MCF 10A (cell line): ENCODE measurements at regions not wholly inside any gene's neighbourhood (a gene's known extent, or its start where the extent isn't known, plus 50 kb on each side); places are given as distances from the start of the nearest gene placed in this dataset.
A peak's percentile ranks its signal among the peaks of the same experiment; 100 is the strongest.
"Not testable (repeated sequence)": the region's sequence is repeated elsewhere in the genome, so short reads cannot be mapped to it uniquely, and the experiment has no call there.

ENCODE experiments used
- BruUV-seq: library from RNA; stranded (reverse); fragments of 400-500 nt; replicated peaks from 2 replicates; lab custom pipeline; 2021; lab: Mats Ljungman, UMichigan
- CTCF ChIA-PET: fragments of 300-600 bp; sonication (Branson Sonifier 250); formaldehyde crosslinking; extraction: SDS; loops from one replicate; lab custom pipeline; 2021; ENCODE audit warnings: antibody characterized with exemption, inconsistent platforms; lab: Yijun Ruan, JAX
- POLR2A ChIA-PET: fragments of 300-600, 350-650 bp; sonication (Branson Sonifier 250); formaldehyde crosslinking; extraction: SDS; loops from one replicate; lab custom pipeline; 2020; ENCODE audit warnings: antibody characterized with exemption, inconsistent platforms; lab: Yijun Ruan, JAX
- DNase-seq: peaks from one replicate; pipeline ENCODE4 v3.0.0-alpha.2; 2018; ENCODE audit not compliant: unreplicated experiment
- H3K27ac Mint-ChIP-seq: one replicate; pipeline ENCODE4 v1.8.0; 2022; ENCODE audit warnings: mild to moderate bottlenecking, low read depth, mixed read lengths; ENCODE audit not compliant: unreplicated experiment
- H3K27me3 Mint-ChIP-seq: one replicate; pipeline ENCODE4 v1.8.0; 2022; ENCODE audit warnings: mixed read lengths; ENCODE audit not compliant: insufficient read depth, unreplicated experiment
- H3K36me3 Mint-ChIP-seq: one replicate; pipeline ENCODE4 v1.8.0; 2022; ENCODE audit warnings: mild to moderate bottlenecking, moderate library complexity, mixed read lengths; ENCODE audit not compliant: insufficient read depth, unreplicated experiment
- H3K4me1 Mint-ChIP-seq: one replicate; pipeline ENCODE4 v1.8.0; 2022; ENCODE audit warnings: mixed read lengths; ENCODE audit not compliant: insufficient read depth, unreplicated experiment
- H3K4me3 Mint-ChIP-seq: one replicate; pipeline ENCODE4 v1.8.0; 2022; ENCODE audit warnings: mild to moderate bottlenecking, moderate library complexity, mixed read lengths; ENCODE audit not compliant: unreplicated experiment
- H3K9me3 Mint-ChIP-seq: one replicate; pipeline ENCODE4 v1.8.0; 2022; ENCODE audit warnings: mixed read lengths; ENCODE audit not compliant: unreplicated experiment
- intact Hi-C: fragments of 100-400 bp; cut with micrococcal nuclease; formaldehyde crosslinking; loops from 2 replicates; pipeline ENCODE4 v1.14.1; 2022
- TF ChIP-seq, protein P1 (sequence below): fragments of 200-600 bp; IDR thresholded peaks from one replicate; pipeline ENCODE4 v1.8.0; 2022; ENCODE audit warnings: antibody characterized with exemption, mild to moderate bottlenecking; ENCODE audit not compliant: unreplicated experiment

DNA sequence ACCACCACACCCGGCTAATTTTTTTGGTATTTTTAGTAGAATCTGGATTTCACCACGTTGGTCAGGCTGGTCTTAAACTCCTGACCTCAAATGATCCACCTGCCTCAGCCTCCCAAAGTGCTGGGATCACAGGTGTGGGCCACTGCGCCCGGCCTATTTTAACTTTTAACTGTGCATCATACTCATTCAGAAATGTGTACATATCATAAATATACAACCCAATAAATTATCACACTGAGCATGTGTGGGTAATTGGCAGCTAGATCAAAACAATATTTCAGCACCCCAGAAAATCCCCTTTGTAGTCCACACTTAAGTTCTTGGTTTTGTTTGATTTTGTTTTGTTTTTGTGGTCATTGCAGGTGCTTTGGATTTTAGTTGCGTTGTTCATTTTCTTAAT is 228.9 kb upstream of the ZNF217 start:
- Mint-ChIP-seq H3K9me3 (no peaks in the 10 kb centered on the region), H3K4me1 (peaks cover 24% of the 10 kb centered on the region), H3K27ac (no peak overlapping the region), H3K27me3 (no peaks in the 10 kb centered on the region), H3K4me3 (no peak overlapping the region), H3K36me3 (no peaks in the 10 kb centered on the region)
- BruUV-seq = no TSS peak
- ChIA-PET CTCF (interaction anchor here (0.6 to 2.0 kb wide), 2 partner anchors 14 to 94 kb away, joined by 3 to 8 read pairs; no protein-coding TSS in a partner anchor), POLR2A (interaction anchor here (1.3 kb wide), 1 partner anchor 87 kb away, joined by 3 read pairs; no protein-coding TSS in a partner anchor)
- intact Hi-C loops = no loop called here
- TF ChIP-seq, protein P1, sequence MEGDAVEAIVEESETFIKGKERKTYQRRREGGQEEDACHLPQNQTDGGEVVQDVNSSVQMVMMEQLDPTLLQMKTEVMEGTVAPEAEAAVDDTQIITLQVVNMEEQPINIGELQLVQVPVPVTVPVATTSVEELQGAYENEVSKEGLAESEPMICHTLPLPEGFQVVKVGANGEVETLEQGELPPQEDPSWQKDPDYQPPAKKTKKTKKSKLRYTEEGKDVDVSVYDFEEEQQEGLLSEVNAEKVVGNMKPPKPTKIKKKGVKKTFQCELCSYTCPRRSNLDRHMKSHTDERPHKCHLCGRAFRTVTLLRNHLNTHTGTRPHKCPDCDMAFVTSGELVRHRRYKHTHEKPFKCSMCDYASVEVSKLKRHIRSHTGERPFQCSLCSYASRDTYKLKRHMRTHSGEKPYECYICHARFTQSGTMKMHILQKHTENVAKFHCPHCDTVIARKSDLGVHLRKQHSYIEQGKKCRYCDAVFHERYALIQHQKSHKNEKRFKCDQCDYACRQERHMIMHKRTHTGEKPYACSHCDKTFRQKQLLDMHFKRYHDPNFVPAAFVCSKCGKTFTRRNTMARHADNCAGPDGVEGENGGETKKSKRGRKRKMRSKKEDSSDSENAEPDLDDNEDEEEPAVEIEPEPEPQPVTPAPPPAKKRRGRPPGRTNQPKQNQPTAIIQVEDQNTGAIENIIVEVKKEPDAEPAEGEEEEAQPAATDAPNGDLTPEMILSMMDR = no peak
- no peak for DNase-seq

GRCh38 chr20:53819973-53820451 is 226.4 kb upstream of the ZNF217 start:
- no peaks in the 10 kb centered on the region for H3K9me3 Mint-ChIP-seq
- DNase-seq = peak; percentile 40
- H3K27ac Mint-ChIP-seq = peak overlapping the region; percentile 76
- H3K27me3 Mint-ChIP-seq = no peaks in the 10 kb centered on the region
- ChIA-PET POLR2A (interaction anchor here (0.5 to 2.9 kb wide), 19 partner anchors 8 to 237 kb away, joined by 3 to 24 read pairs (median 4); no protein-coding TSS in a partner anchor), CTCF (interaction anchor here (0.6 to 1.7 kb wide), 3 partner anchors 50 to 141 kb away, joined by 3 to 4 read pairs (median 4); no protein-coding TSS in a partner anchor)
- H3K36me3 Mint-ChIP-seq = no peaks in the 10 kb centered on the region
- BruUV-seq = no TSS peak
- intact Hi-C loops = no loop called here
- H3K4me1 Mint-ChIP-seq = peaks cover 12% of the 10 kb centered on the region
- TF ChIP-seq, protein P1 = no peak
- H3K4me3 Mint-ChIP-seq = no peak overlapping the region

DNA sequence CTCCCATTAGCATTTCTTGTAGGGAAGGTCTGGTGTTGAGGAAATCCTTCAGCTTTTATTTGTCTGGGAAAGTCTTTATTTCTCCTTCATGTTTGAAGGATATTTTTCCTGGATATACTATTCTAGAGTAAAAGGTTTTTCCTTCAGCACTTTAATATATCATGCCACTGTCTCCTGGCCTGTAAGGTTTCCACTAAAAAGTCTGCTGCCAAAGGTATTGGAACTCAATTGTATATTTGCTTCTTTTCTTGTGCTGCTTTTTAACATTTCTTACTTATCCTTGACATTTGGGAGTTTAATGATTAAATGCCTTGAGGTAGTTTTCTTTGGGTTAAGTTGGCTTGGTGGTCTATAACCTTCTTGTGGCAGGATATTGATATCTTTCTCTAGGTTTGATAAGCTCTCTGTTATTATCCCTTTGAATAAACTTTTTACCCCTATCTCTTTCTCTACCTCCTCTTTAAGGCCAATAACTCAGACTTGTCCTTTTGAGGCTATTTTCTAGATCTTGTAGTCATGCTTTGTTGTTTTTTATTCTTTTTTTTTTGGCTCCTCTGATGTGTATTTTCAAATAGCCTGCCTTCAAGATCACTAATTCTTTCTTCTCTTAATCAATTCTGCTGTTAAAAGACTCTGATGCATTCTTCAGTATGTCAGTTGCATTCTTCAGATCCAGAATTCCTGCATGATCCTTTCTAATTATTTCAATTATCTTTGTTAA is 225.0 kb upstream of the ZNF217 start:
- intact Hi-C loops = no loop called here
- H3K9me3 Mint-ChIP-seq = no peaks in the 10 kb centered on the region
- ChIA-PET CTCF (interaction anchor here (0.6 kb wide), 1 partner anchor 161 kb away, joined by 3 read pairs; no protein-coding TSS in a partner anchor), POLR2A (interaction anchor here (1.7 to 2.9 kb wide), 5 partner anchors 9 to 47 kb away, joined by 6 to 24 read pairs (median 9); no protein-coding TSS in a partner anchor)
- TF ChIP-seq, protein P1 = no peak
- no peaks in the 10 kb centered on the region for H3K36me3 Mint-ChIP-seq
- no peak overlapping the region for H3K4me3 Mint-ChIP-seq
- DNase-seq = no peak
- peaks cover 12% of the 10 kb centered on the region for H3K4me1 Mint-ChIP-seq
- BruUV-seq = no TSS peak
- no peaks in the 10 kb centered on the region for H3K27me3 Mint-ChIP-seq
- H3K27ac Mint-ChIP-seq = no peak overlapping the region

GRCh38 chr20:53817513-53817912 is 223.9 kb upstream of the ZNF217 start:
- H3K36me3 Mint-ChIP-seq = not testable (repeated sequence)
- POLR2A ChIA-PET = interaction anchor here (0.6 to 2.6 kb wide), 6 partner anchors 8 to 50 kb away, joined by 3 to 11 read pairs (median 5); no protein-coding TSS in a partner anchor

More at GRCh38 chr20:53817513-53817912, 223.9 kb upstream of the ZNF217 start:
- DNase-seq, H3K9me3 Mint-ChIP-seq, H3K27ac Mint-ChIP-seq, BruUV-seq, H3K27me3 Mint-ChIP-seq, H3K4me3 Mint-ChIP-seq, intact Hi-C loops: not testable (repeated sequence)
- peaks cover 12% of the 10 kb centered on the region for H3K4me1 Mint-ChIP-seq
- CTCF ChIA-PET = interaction anchor here (0.8 to 1.6 kb wide), 5 partner anchors 10 to 382 kb away, joined by 3 to 6 read pairs (median 4); no protein-coding TSS in a partner anchor
